Parathyroid adenoma (tissue), 2 donors: ENCODE measurements at regions not wholly inside any gene's neighbourhood (a gene's known extent, or its start where the extent isn't known, plus 50 kb on each side); places are given as distances from the start of the nearest gene placed in this dataset.

Source experiments
- H2AFZ ChIP-seq: fragments of 300-600 bp; sonication (generic); one replicate; pipeline ENCODE4 v1.7.0; 2017; ENCODE audit warnings: antibody characterized with exemption, mild to moderate bottlenecking
- H3K27ac ChIP-seq: fragments of 300-600 bp; sonication (generic); one replicate; pipeline ENCODE4 v1.7.0; 2017
- H3K27me3 ChIP-seq: fragments of 300-600 bp; sonication (generic); one replicate; pipeline ENCODE4 v1.7.0; 2017; ENCODE audit warnings: low read length; ENCODE audit not compliant: control insufficient read depth, insufficient read depth
- H3K36me3 ChIP-seq: fragments of 300-600 bp; sonication (generic); one replicate; pipeline ENCODE4 v1.7.0; 2017; ENCODE audit warnings: low read length; ENCODE audit not compliant: control insufficient read depth, insufficient read depth
- H3K4me1 ChIP-seq: fragments of 300-600 bp; sonication (generic); one replicate; pipeline ENCODE4 v1.7.0; 2017; ENCODE audit warnings: control low read depth
- H3K4me2 ChIP-seq: fragments of 300-600 bp; sonication (generic); one replicate; pipeline ENCODE4 v1.7.0; 2017; ENCODE audit warnings: low read length
- H3K4me3 ChIP-seq: fragments of 300-600 bp; sonication (generic); one replicate; pipeline ENCODE4 v1.7.0; 2017; ENCODE audit warnings: low read depth, low read length
- H3K79me2 ChIP-seq: fragments of 300-600 bp; sonication (generic); one replicate; pipeline ENCODE4 v1.7.0; 2017; ENCODE audit warnings: control low read depth
- H3K9ac ChIP-seq: fragments of 300-600 bp; sonication (generic); one replicate; pipeline ENCODE4 v1.7.0; 2017; ENCODE audit warnings: mild to moderate bottlenecking
- H3K9me3 ChIP-seq: fragments of 300-600 bp; sonication (generic); one replicate; pipeline ENCODE4 v1.7.0; 2017; ENCODE audit warnings: low read length; ENCODE audit not compliant: control insufficient read depth
- TF ChIP-seq, protein P1 (sequence below): fragments of 300-600 bp; sonication (generic); IDR thresholded peaks from one replicate; pipeline ENCODE4 v1.7.0; 2017; ENCODE audit warnings: antibody characterized with exemption, mild to moderate bottlenecking
- donor health status: primary hyperparathyroidism.

DNA sequence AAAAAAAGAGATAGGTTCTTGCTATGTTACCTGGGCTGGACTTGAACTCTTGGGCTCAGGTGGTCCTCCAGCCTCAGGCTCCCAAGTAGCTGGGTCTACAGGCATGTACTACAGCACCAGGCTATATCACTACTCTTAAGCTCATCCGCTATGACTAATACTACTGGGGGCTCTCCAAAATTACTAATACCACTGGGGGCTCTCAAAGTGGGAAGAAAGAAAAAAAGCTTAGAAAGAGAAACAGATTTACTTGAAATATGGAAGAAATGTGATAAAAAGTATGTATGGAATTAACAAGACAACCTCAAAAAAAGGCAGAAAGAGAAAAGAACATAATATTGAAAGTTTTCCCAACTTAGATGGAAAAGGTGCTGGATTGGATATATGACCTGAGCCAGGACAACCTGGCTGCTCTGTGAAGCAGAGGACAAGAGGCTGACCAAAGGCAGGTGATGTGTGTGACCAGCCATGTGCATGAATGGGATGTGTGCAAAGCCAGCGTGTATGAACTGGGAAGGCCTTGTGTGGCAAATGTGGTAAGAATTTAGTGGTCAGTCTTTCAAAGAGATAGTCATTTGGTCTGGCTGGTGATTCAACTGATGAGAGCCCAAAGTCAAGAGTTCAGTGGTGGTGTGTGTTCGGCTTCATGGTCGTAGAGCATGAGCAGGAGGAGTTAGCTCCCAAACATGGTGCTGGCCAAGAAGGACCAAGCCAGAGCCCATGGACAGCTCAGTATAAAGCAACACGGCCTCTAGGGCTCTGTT lies 232.4 kb upstream of the KLF14 start:
- peaks cover 52% of the 10 kb centered on the region for H3K79me2 ChIP-seq
- no peak overlapping the region for H3K27ac ChIP-seq
- no peaks in the 10 kb centered on the region for H3K27me3 ChIP-seq
- H3K4me3 ChIP-seq = no peak overlapping the region
- H3K9me3 ChIP-seq = no peaks in the 10 kb centered on the region
- H3K9ac ChIP-seq = no peak overlapping the region
- no peak overlapping the region for H3K4me2 ChIP-seq
- H2AFZ ChIP-seq = no peak overlapping the region
- peaks cover 6% of the 10 kb centered on the region for H3K4me1 ChIP-seq
- TF ChIP-seq, protein P1, sequence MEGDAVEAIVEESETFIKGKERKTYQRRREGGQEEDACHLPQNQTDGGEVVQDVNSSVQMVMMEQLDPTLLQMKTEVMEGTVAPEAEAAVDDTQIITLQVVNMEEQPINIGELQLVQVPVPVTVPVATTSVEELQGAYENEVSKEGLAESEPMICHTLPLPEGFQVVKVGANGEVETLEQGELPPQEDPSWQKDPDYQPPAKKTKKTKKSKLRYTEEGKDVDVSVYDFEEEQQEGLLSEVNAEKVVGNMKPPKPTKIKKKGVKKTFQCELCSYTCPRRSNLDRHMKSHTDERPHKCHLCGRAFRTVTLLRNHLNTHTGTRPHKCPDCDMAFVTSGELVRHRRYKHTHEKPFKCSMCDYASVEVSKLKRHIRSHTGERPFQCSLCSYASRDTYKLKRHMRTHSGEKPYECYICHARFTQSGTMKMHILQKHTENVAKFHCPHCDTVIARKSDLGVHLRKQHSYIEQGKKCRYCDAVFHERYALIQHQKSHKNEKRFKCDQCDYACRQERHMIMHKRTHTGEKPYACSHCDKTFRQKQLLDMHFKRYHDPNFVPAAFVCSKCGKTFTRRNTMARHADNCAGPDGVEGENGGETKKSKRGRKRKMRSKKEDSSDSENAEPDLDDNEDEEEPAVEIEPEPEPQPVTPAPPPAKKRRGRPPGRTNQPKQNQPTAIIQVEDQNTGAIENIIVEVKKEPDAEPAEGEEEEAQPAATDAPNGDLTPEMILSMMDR = no peak
- no peaks in the 10 kb centered on the region for H3K36me3 ChIP-seq

DNA sequence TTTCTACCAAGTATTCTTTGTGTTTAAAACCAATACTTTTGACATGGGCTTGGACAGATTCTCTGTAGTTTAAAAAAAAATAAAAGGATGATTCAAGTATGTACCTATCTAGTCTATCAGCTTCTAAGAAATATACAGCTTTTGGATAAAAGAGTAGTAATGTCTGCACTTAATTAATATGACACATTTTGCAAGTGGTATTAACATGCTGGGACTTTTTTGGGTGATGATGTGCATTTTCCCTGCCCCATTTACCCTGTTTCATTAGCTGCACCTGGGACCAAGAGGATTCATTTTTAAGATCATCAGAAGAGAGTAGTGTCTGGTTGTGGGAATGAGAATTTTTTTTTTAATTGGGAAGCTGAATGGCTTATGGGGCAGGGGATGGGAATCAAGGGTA lies 236.2 kb upstream of the KLF14 start:
- no peak overlapping the region for H3K27ac ChIP-seq
- no peak overlapping the region for H3K4me2 ChIP-seq
- peaks cover 6% of the 10 kb centered on the region for H3K4me1 ChIP-seq
- H3K79me2 ChIP-seq = peaks cover 36% of the 10 kb centered on the region
- H3K4me3 ChIP-seq = no peak overlapping the region
- H2AFZ ChIP-seq = no peak overlapping the region
- no peaks in the 10 kb centered on the region for H3K36me3 ChIP-seq
- H3K9me3 ChIP-seq = no peaks in the 10 kb centered on the region
- no peak overlapping the region for H3K9ac ChIP-seq
- TF ChIP-seq, protein P1 = no peak
- H3K27me3 ChIP-seq = no peaks in the 10 kb centered on the region

DNA sequence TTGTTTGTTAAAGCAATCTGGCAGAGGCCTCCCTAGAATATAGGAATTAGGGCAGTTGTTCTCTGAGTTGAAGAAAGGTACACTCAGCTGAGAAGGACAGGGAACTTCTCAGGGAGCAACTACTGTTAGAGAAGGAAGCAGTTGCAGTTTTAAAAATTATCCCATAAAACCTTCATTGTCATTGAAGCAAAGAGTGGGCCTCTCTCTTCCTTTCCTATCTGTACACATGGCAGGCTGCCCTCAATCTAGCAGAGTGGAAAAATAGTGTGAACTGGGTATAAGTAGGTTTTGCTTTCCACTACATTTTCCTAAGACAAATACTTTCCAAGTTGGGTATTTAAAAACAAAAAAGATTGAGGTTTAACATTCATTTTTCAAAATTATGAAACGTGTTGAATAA lies 236.7 kb upstream of the KLF14 start:
- H3K9me3 ChIP-seq = no peaks in the 10 kb centered on the region

DNA sequence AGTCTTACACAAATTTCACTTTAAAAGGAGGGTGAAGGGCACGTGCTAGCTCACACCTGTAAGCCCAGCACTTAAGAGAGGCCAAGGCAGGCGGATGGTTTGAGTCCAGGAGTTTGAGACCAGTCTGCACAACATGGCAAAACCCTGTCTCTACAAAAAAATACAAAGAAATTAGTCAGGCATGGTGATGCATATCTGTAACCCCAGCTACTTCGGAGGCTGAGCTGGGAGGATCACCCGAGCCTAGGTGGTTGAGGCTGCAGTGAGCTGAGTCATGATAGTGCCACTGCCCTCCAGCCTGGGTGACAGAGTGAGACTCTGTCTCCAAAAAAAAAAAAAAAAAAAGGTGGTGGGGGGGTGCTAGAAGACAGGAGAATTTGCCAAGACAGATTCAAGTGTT lies 237.3 kb upstream of the KLF14 start:
- Histone ChIP-seq H3K4me1 (peaks cover 6% of the 10 kb centered on the region), H3K4me3 (no peak overlapping the region), H3K27me3 (no peaks in the 10 kb centered on the region), H3K9ac (no peak overlapping the region), H3K4me2 (no peak overlapping the region), H3K27ac (no peak overlapping the region), H3K79me2 (peaks cover 42% of the 10 kb centered on the region), H3K36me3 (no peaks in the 10 kb centered on the region), H2AFZ (no peak overlapping the region), H3K9me3 (no peaks in the 10 kb centered on the region)
- TF ChIP-seq, protein P1 = no peak

More for the DNA sequence above, 236.7 kb upstream of the KLF14 start:
- H3K36me3 ChIP-seq = no peaks in the 10 kb centered on the region
- H3K27ac ChIP-seq = no peak overlapping the region
- TF ChIP-seq, protein P1 = no peak
- peaks cover 40% of the 10 kb centered on the region for H3K79me2 ChIP-seq
- peak overlapping the region; percentile 28 for H3K4me2 ChIP-seq
- H3K27me3 ChIP-seq = no peaks in the 10 kb centered on the region
- H3K4me1 ChIP-seq = peaks cover 6% of the 10 kb centered on the region
- H3K9ac ChIP-seq = no peak overlapping the region
- H2AFZ ChIP-seq = no peak overlapping the region
- H3K4me3 ChIP-seq = no peak overlapping the region

DNA sequence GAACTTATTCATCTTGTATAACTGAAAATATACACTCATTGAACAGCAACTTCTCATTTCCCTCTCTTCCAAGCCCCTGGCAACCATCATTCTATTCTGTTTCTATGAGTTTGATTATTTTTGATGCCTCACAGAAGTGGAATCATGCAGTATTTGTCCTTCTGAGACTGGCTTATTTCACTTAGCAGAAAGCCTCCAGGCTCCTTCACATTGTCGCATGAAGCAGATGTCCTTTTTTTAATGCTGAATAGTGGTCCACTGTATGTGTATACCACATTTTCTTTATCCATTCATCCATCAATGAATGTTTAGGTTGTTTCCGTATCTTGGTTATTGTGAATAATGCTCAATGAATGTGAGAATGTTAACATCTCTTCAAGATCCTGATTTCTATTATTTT lies 238.2 kb upstream of the KLF14 start:
- Histone ChIP-seq H3K79me2 (peaks cover 39% of the 10 kb centered on the region), H3K36me3 (no peaks in the 10 kb centered on the region), H2AFZ (no peak overlapping the region), H3K9ac (no peak overlapping the region), H3K4me1 (peaks cover 6% of the 10 kb centered on the region), H3K27me3 (no peaks in the 10 kb centered on the region), H3K4me3 (no peak overlapping the region), H3K27ac (no peak overlapping the region), H3K9me3 (no peaks in the 10 kb centered on the region), H3K4me2 (no peak overlapping the region)
- TF ChIP-seq, protein P1 = no peak
